Loucy (cell line): ENCODE measurements at regions not wholly inside any gene's neighbourhood (a gene's known extent, or its start where the extent isn't known, plus 50 kb on each side); places are given as distances from the start of the nearest gene placed in this dataset.

ENCODE experiments used
- H2AFZ ChIP-seq: fragments of 200-600 bp; sonication (generic); 2 replicates; pipeline ENCODE4 v1.6.0; 2016; ENCODE audit warnings: antibody characterized with exemption, mild to moderate bottlenecking, low read length, moderate library complexity
- H3F3A ChIP-seq: fragments of 200-600 bp; 2 replicates; pipeline ENCODE4 v1.6.0; 2016; ENCODE audit warnings: antibody characterized with exemption, low read depth, mild to moderate bottlenecking
- H3K27me3 ChIP-seq: fragments of 200-600 bp; sonication (generic); 2 replicates; pipeline ENCODE4 v1.6.1; 2014; ENCODE audit warnings: low read length, mild to moderate bottlenecking; ENCODE audit not compliant: insufficient read depth, poor library complexity, severe bottlenecking
- H3K36me3 ChIP-seq: fragments of 200-600 bp; sonication (generic); 2 replicates; pipeline ENCODE4 v1.6.1; 2016; ENCODE audit warnings: low read length; ENCODE audit not compliant: insufficient read depth
- H3K4me1 ChIP-seq: fragments of 200-600 bp; sonication (generic); 2 replicates; pipeline ENCODE4 v1.5.1; 2014; ENCODE audit warnings: low read length, mild to moderate bottlenecking; ENCODE audit not compliant: insufficient read depth, poor library complexity, severe bottlenecking
- H3K4me2 ChIP-seq: fragments of 200-600 bp; sonication (generic); 2 replicates; pipeline ENCODE4 v1.6.0; 2014; ENCODE audit warnings: antibody characterized with exemption, low read length, low read depth, mild to moderate bottlenecking; ENCODE audit not compliant: poor library complexity, severe bottlenecking
- H3K4me3 ChIP-seq: fragments of 200-600 bp; sonication (generic); 2 replicates; pipeline ENCODE4 v1.5.1; 2014; ENCODE audit warnings: low read length, mild to moderate bottlenecking, mixed read lengths; ENCODE audit not compliant: poor library complexity, severe bottlenecking
- H3K79me2 ChIP-seq: fragments of 200-600 bp; sonication (generic); 2 replicates; pipeline ENCODE4 v1.6.1; 2014; ENCODE audit warnings: low read length; ENCODE audit not compliant: insufficient read depth
- H3K9ac ChIP-seq: fragments of 200-600 bp; sonication (generic); 2 replicates; pipeline ENCODE4 v1.6.0; 2014; ENCODE audit warnings: mild to moderate bottlenecking, low read depth, low read length, moderate library complexity; ENCODE audit not compliant: poor library complexity, severe bottlenecking
- H3K9me2 ChIP-seq: fragments of 200-600 bp; sonication (generic); replicated peaks from 2 replicates; pipeline ENCODE4 v1.6.1; 2016; ENCODE audit warnings: low read depth, low read length, mixed read lengths
- H3K9me3 ChIP-seq: fragments of 200-600 bp; sonication (generic); 2 replicates; pipeline ENCODE4 v1.6.1; 2014; ENCODE audit warnings: mild to moderate bottlenecking, antibody characterized with exemption, low read length, low read depth; ENCODE audit not compliant: insufficient read depth
- H4K20me1 ChIP-seq: fragments of 200-600 bp; sonication (generic); 2 replicates; pipeline ENCODE4 v1.6.0; 2014; ENCODE audit warnings: antibody characterized with exemption, low read length, mild to moderate bottlenecking; ENCODE audit not compliant: insufficient read depth, poor library complexity, severe bottlenecking
- EZH2phosphoT487 ChIP-seq: fragments of 200-600 bp; IDR thresholded peaks from 2 replicates; pipeline ENCODE4 v1.6.1; 2018; ENCODE audit warnings: antibody characterized with exemption, mild to moderate bottlenecking, moderate library complexity, borderline replicate concordance
- TF ChIP-seq, protein P1 (sequence below): fragments of 200-600 bp; sonication (generic); conservative IDR thresholded peaks from 2 replicates; pipeline ENCODE4 v1.5.1; 2014; ENCODE audit warnings: mild to moderate bottlenecking, antibody characterized with exemption, low read length

DNA sequence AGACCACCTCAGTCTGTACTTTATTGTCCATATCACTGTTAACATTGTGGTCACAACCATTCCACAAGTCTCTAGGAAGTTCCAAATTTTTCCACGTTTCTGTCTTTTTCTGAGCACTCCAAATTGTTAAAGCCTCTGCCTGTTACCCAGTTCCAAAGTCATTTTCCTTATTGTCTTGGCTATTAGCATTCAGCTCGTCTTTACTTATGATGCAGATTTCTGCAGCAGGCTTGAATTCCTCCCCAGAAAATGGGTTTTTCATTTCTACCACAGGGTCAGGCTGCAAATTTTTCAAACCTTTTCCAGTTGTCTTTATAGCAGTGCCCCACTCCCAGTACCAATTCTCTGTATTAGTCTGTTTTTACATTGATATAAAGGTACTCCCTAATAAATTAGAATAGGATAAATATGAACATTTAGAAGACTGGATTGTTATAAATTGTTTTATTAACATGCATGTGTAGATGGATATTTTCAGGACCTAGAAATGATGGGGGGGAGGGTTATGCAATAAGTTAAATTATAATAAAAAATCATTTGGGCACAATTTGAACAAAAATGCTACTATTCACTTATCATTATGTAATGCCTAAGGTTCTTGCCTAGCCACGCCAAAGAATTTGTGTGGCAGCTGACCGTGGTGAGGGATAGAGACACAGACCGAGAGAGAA is 595.3 kb upstream of the ADGRB3 start:
- H3F3A ChIP-seq: no peaks in the 10 kb centered on the region
- H3K27me3 ChIP-seq: no peaks in the 10 kb centered on the region
- H3K9me2 ChIP-seq: no peaks in the 10 kb centered on the region
- no peaks in the 10 kb centered on the region for H3K4me1 ChIP-seq
- H2AFZ ChIP-seq: no peak overlapping the region
- H3K79me2 ChIP-seq: no peaks in the 10 kb centered on the region
- H3K9ac ChIP-seq: no peak overlapping the region
- no peaks in the 10 kb centered on the region for H4K20me1 ChIP-seq
- no peaks in the 10 kb centered on the region for H3K36me3 ChIP-seq
- H3K9me3 ChIP-seq: no peaks in the 10 kb centered on the region
- H3K4me3 ChIP-seq: no peak overlapping the region
- no peak overlapping the region for H3K4me2 ChIP-seq
- TF ChIP-seq, protein P1, sequence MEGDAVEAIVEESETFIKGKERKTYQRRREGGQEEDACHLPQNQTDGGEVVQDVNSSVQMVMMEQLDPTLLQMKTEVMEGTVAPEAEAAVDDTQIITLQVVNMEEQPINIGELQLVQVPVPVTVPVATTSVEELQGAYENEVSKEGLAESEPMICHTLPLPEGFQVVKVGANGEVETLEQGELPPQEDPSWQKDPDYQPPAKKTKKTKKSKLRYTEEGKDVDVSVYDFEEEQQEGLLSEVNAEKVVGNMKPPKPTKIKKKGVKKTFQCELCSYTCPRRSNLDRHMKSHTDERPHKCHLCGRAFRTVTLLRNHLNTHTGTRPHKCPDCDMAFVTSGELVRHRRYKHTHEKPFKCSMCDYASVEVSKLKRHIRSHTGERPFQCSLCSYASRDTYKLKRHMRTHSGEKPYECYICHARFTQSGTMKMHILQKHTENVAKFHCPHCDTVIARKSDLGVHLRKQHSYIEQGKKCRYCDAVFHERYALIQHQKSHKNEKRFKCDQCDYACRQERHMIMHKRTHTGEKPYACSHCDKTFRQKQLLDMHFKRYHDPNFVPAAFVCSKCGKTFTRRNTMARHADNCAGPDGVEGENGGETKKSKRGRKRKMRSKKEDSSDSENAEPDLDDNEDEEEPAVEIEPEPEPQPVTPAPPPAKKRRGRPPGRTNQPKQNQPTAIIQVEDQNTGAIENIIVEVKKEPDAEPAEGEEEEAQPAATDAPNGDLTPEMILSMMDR: no peak
- TF ChIP-seq EZH2phosphoT487: no peak

DNA sequence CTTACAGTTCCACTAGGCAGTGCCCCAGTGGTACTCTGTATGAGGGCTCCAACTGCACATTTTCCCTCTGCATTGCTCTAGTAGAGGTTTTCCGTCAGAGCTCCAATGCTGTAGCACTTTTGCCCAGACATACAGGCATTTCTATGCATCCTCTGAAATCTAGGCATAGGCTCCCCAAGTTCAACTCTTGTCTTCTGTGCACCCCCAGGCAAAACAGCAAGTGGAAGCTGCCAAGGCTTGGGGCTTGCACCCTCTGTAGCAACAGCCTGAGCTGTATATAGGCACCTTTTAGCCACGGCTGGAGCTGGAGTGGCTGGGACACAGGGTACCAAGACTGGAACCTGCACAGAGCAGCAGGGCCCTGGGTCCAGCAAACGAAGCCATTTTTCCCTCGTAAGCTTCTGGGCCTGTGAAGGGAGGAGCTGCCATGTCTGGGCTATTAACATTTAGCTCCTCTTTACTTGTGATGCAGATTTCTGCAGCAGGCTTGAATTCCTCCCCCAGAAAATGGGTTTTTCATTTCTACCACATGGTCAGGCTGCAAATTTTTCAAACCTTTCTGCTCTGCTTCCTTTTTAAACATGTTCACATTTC is 596.2 kb upstream of the ADGRB3 start:
- Histone ChIP-seq H2AFZ (no peak overlapping the region), H3K9me3 (no peaks in the 10 kb centered on the region), H3K4me1 (no peaks in the 10 kb centered on the region), H3F3A (no peaks in the 10 kb centered on the region), H3K27me3 (no peaks in the 10 kb centered on the region), H3K9ac (no peak overlapping the region), H3K4me2 (no peak overlapping the region), H3K4me3 (no peak overlapping the region), H4K20me1 (no peaks in the 10 kb centered on the region), H3K79me2 (no peaks in the 10 kb centered on the region), H3K36me3 (no peaks in the 10 kb centered on the region), H3K9me2 (no peaks in the 10 kb centered on the region)
- TF ChIP-seq, protein P1: no peak
- no peak for TF ChIP-seq EZH2phosphoT487

DNA sequence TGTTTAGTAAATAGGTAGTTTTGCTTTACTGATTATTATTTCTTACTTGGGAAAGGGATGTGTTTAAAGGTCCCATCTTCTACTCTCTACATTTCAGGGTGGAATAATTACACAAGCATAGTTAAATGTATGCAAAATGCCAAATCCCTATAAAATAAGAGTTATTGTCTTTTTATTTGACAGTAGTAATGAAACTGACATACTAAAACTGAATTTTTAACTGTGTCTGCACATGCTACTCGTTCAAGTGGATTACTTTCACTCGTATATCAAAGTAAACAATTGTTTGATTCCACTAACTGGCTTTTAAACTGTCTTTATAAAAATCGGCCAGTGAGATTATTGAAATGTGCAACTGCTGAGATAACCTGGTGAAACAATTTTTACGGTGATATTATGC is 602.9 kb upstream of the ADGRB3 start:
- Histone ChIP-seq H3K9me2 (no peaks in the 10 kb centered on the region), H3K9ac (no peak overlapping the region), H2AFZ (no peak overlapping the region), H3K4me3 (no peak overlapping the region), H3K4me1 (no peaks in the 10 kb centered on the region), H3K4me2 (no peak overlapping the region), H3K79me2 (no peaks in the 10 kb centered on the region), H3F3A (no peaks in the 10 kb centered on the region), H3K27me3 (no peaks in the 10 kb centered on the region), H4K20me1 (no peaks in the 10 kb centered on the region), H3K36me3 (no peaks in the 10 kb centered on the region), H3K9me3 (no peaks in the 10 kb centered on the region)
- TF ChIP-seq EZH2phosphoT487: no peak
- TF ChIP-seq, protein P1: no peak
